Panc1 (cell line): ENCODE measurements at regions not wholly inside any gene's neighbourhood (a gene's known extent, or its start where the extent isn't known, plus 50 kb on each side); places are given as distances from the start of the nearest gene placed in this dataset.

ENCODE experiments used
- ATAC-seq: fragments of 200-7000 bp; cut with Tn5 transposase; 2 replicates; pipeline ENCODE4 v1.9.1; 2020; ENCODE audit warnings: mild to moderate bottlenecking, moderate library complexity
- BruUV-seq: library from RNA; stranded (reverse); fragments of 400-500 nt; replicated peaks from 2 replicates; lab custom pipeline; 2021; lab: Mats Ljungman, UMichigan
- CTCF ChIA-PET: fragments of 300-600 bp; sonication (Branson Sonifier 250); formaldehyde crosslinking; loops from one replicate; lab custom pipeline; 2022; ENCODE audit warnings: antibody characterized with exemption; lab: Charles Lee
- POLR2A ChIA-PET: fragments of 300-600 bp; sonication (Branson Sonifier 250); formaldehyde crosslinking; loops from one replicate; lab custom pipeline; 2022; ENCODE audit warnings: antibody characterized with exemption; lab: Charles Lee
- DNase-seq: peaks from one replicate; pipeline ENCODE4 v3.0.0-alpha.2; 2010; ENCODE audit warnings: low read depth, low spot score
- H3K27ac ChIP-seq: 2 replicates; pipeline ENCODE4 v1.5.1; 2011; ENCODE audit warnings: mild to moderate bottlenecking, low read length, inconsistent platforms
- H3K27me3 ChIP-seq: fragments of 200-500 bp; sonication (Bioruptor generic); 2 replicates; pipeline ENCODE4 v1.6.0; 2014; ENCODE audit warnings: low read length, inconsistent platforms; ENCODE audit not compliant: control insufficient read depth, insufficient read depth
- H3K36me3 ChIP-seq: fragments of 200-500 bp; sonication (Bioruptor generic); 2 replicates; pipeline ENCODE4 v1.5.1; 2014; ENCODE audit warnings: inconsistent platforms, mild to moderate bottlenecking, low read length, moderate library complexity; ENCODE audit not compliant: control insufficient read depth, insufficient read depth
- H3K4me1 ChIP-seq: 2 replicates; pipeline ENCODE4 v1.5.1; 2011; ENCODE audit warnings: inconsistent platforms, mild to moderate bottlenecking, low read length, moderate library complexity; ENCODE audit not compliant: control insufficient read depth, insufficient read depth
- H3K4me3 ChIP-seq, 2 experiments: 2 replicates each; pipeline ENCODE4 v1.5.1; 2011 to 2012; ENCODE audit warnings: low read depth in 2 of 2, low read length in 2 of 2, mild to moderate bottlenecking in 2 of 2, inconsistent platforms in 1 of 2, moderate library complexity in 1 of 2
- H3K9me3 ChIP-seq: fragments of 200-500 bp; sonication (Bioruptor generic); 2 replicates; pipeline ENCODE4 v1.5.1; 2014; ENCODE audit warnings: low read depth, mild to moderate bottlenecking, inconsistent platforms, low read length, moderate library complexity; ENCODE audit not compliant: control insufficient read depth, insufficient read depth
- CTCF ChIP-seq: fragments of 450-650 bp; IDR thresholded peaks from 2 replicates; pipeline ENCODE4 v1.5.1; 2017; ENCODE audit warnings: mild to moderate bottlenecking
- POLR2AphosphoS5 ChIP-seq: IDR thresholded peaks from 2 replicates; pipeline ENCODE4 v1.6.1; 2012; ENCODE audit warnings: mild to moderate bottlenecking, low read depth, low read length, moderate library complexity
- REST ChIP-seq, 2 experiments: IDR thresholded peaks; 2 replicates each; pipeline ENCODE4 v1.6.1; 2011 to 2012; ENCODE audit warnings: low read depth in 2 of 2, control low read depth in 1 of 2, low read length in 1 of 2, mild to moderate bottlenecking in 1 of 2, moderate library complexity in 1 of 2; ENCODE audit not compliant: insufficient read depth in 1 of 2
- SIN3A ChIP-seq: IDR thresholded peaks from 2 replicates; pipeline ENCODE4 v1.6.1; 2012; ENCODE audit warnings: low read depth, mild to moderate bottlenecking, low read length, moderate library complexity, borderline replicate concordance; ENCODE audit not compliant: insufficient read depth
- TCF7L2 ChIP-seq: IDR thresholded peaks from 2 replicates; pipeline ENCODE4 v1.6.1; 2011; ENCODE audit warnings: mild to moderate bottlenecking, low read depth, low read length, inconsistent platforms
- in situ Hi-C: cut with HindIII; loops from 2 replicates; pipeline ENCODE4 v1.10.0; 2016; ENCODE audit warnings: low sequenced_read_pairs, low pct_unique_long_range_greater_than_20kb
- intact Hi-C: fragments of 100-400 bp; cut with micrococcal nuclease; formaldehyde crosslinking; loops from one replicate; pipeline ENCODE4 v1.10.0; 2022; ENCODE audit not compliant: unreplicated experiment

GRCh38 chr3:25897019-25897418 lies 107.1 kb downstream of the OXSM start:
- DNase-seq, result peak; percentile 12
- Histone ChIP-seq H3K9me3 (no peaks in the 10 kb centered on the region), H3K4me3 (no peak overlapping the region), H3K4me1 (no peaks in the 10 kb centered on the region), H3K27ac (no peak overlapping the region), H3K36me3 (no peaks in the 10 kb centered on the region; the same call in 1 of the 2 replicates), H3K27me3 (no peaks in the 10 kb centered on the region)
- TF ChIP-seq CTCF, result peak; percentile 62
- no peak for TF ChIP-seq REST (IDR thresholded peaks at IDR 0.05; ENCODE audit: insufficient read depth in 1 of 2, low read depth in 2 of 2, low read length in 1 of 2)
- no peak for TF ChIP-seq POLR2AphosphoS5
- no TSS peak for BruUV-seq
- ChIA-PET POLR2A (no interaction called here), CTCF (no interaction called here)
- intact Hi-C loops, result no loop called here
- in situ Hi-C loops, result no loop called here
- ATAC-seq, result no peak

- CTCF ChIA-PET, result no interaction called here
- no peaks in the 10 kb centered on the region for H3K9me3 ChIP-seq
- H3K4me1 ChIP-seq, result no peaks in the 10 kb centered on the region
- intact Hi-C loops (no loop called here), in situ Hi-C loops (no loop called here)
- no TSS peak for BruUV-seq
- H3K27ac ChIP-seq, result no peak overlapping the region
- ATAC-seq (no peak), DNase-seq (no peak)
- TF ChIP-seq REST (IDR thresholded peaks at IDR 0.05; ENCODE audit: insufficient read depth in 1 of 2, low read depth in 2 of 2, low read length in 1 of 2) (no peak), CTCF (no peak), SIN3A (no peak), POLR2AphosphoS5 (no peak), TCF7L2 (no peak)
- H3K4me3 ChIP-seq, result no peak overlapping the region
- POLR2A ChIA-PET, result no interaction called here
- no peaks in the 10 kb centered on the region; the same call in 1 of the 2 replicates for H3K36me3 ChIP-seq
- H3K27me3 ChIP-seq, result no peaks in the 10 kb centered on the region
Observed at GRCh38 chr3:25899352-25900101, 109.6 kb downstream of the OXSM start.
